ENCODE measurements at regions not wholly inside any gene's neighbourhood (a gene's known extent, or its start where the extent isn't known, plus 50 kb on each side); places are given as distances from the start of the nearest gene placed in this dataset.
"Not testable (repeated sequence)": the region's sequence is repeated elsewhere in the genome, so short reads cannot be mapped to it uniquely, and the experiment has no call there.

- no peaks in the 10 kb centered on the region for H3K9me3 ChIP-seq (ENCODE audit: low read depth)
- no peak overlapping the region for H3K4me3 ChIP-seq
- H3K27me3 ChIP-seq: no peaks in the 10 kb centered on the region
- no peak for DNase-seq (ENCODE audit: low read depth in 1 of 2, low spot score in 1 of 2)
- no peaks in the 10 kb centered on the region for H3K4me1 ChIP-seq (ENCODE audit: low read depth)
- no peaks in the 10 kb centered on the region for H3K36me3 ChIP-seq
- H3K27ac ChIP-seq: no peak overlapping the region
- TF ChIP-seq CTCF (IDR thresholded peaks at IDR 0.05; ENCODE audit: low read depth, low read length): no peak
Measured at GRCh38 chr9:90521811-90522570, 120.6 kb downstream of the DIRAS2 start.

DNA sequence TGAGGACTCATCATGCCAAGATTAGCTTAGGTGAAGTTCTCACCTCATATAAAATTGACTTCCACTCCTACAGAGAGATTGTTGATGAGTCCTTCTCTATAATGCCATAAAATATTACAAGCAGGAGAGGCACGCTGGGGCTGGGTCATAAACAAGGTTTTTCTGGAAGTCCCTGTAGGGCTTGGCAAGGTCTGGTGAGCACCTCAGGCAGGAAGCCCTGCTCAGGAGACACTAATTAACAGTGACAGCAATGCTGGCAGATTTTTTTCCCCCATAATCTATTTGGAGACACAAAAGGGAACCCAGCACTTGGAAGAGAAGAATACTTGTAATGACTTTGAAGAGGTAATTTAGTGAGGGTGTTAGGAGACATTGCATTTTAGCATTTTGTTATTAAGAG lies 118.7 kb downstream of the DIRAS2 start:
- DNase-seq (ENCODE audit: low read depth in 1 of 2, low spot score in 1 of 2): no peak
- H3K27ac ChIP-seq: no peak overlapping the region
- H3K27me3 ChIP-seq: no peaks in the 10 kb centered on the region
- H3K4me3 ChIP-seq: no peak overlapping the region
- no peaks in the 10 kb centered on the region for H3K36me3 ChIP-seq
- no peak for TF ChIP-seq CTCF (IDR thresholded peaks at IDR 0.05; ENCODE audit: low read depth, low read length)
- H3K4me1 ChIP-seq (ENCODE audit: low read depth): no peaks in the 10 kb centered on the region
- no peaks in the 10 kb centered on the region for H3K9me3 ChIP-seq (ENCODE audit: low read depth)

GRCh38 chr9:90526386-90526785 lies 116.2 kb downstream of the DIRAS2 start:
- Histone ChIP-seq H3K36me3 (no peaks in the 10 kb centered on the region), H3K4me1 (ENCODE audit: low read depth) (no peaks in the 10 kb centered on the region), H3K27me3 (no peaks in the 10 kb centered on the region), H3K9me3 (ENCODE audit: low read depth) (no peaks in the 10 kb centered on the region), H3K4me3 (no peak overlapping the region), H3K27ac (no peak overlapping the region)
- TF ChIP-seq CTCF (IDR thresholded peaks at IDR 0.05; ENCODE audit: low read depth, low read length): no peak
- peak in 1 of 2 donors; percentile 8 for DNase-seq (ENCODE audit: low read depth in 1 of 2, low spot score in 1 of 2)

DNA sequence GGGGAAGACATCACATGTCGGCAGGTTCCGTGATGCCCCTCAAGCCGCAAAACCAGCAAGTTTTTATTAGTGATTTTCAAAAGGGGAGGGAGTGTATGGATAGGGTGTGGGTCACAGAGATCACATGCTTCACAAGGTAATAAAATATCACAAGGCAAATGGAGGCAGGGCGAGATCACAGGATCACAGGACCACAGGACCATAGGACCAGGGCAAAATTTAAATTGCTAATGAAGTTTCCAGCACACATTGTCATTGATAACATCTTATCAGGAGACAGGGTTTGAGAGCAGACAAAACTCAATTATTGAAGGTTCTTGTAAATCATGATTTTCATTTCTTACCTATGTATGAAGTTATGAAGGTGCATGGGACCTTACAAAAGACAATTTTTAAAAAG lies 106.5 kb downstream of the DIRAS2 start:
- not testable (repeated sequence) for H3K9me3 ChIP-seq (ENCODE audit: low read depth); DNase-seq (ENCODE audit: low read depth in 1 of 2, low spot score in 1 of 2); H3K27ac ChIP-seq; H3K36me3 ChIP-seq; H3K4me3 ChIP-seq; H3K27me3 ChIP-seq; H3K4me1 ChIP-seq (ENCODE audit: low read depth)

- Histone ChIP-seq H3K36me3 (no peaks in the 10 kb centered on the region), H3K9me3 (ENCODE audit: low read depth) (no peaks in the 10 kb centered on the region), H3K27ac (no peak overlapping the region), H3K4me1 (ENCODE audit: low read depth) (no peaks in the 10 kb centered on the region), H3K4me3 (no peak overlapping the region), H3K27me3 (no peaks in the 10 kb centered on the region)
- no peak for TF ChIP-seq CTCF (IDR thresholded peaks at IDR 0.05; ENCODE audit: low read depth, low read length)
- no peak for DNase-seq (ENCODE audit: low read depth in 1 of 2, low spot score in 1 of 2)
Measured at GRCh38 chr9:90538566-90538965, 104.1 kb downstream of the DIRAS2 start.

DNA sequence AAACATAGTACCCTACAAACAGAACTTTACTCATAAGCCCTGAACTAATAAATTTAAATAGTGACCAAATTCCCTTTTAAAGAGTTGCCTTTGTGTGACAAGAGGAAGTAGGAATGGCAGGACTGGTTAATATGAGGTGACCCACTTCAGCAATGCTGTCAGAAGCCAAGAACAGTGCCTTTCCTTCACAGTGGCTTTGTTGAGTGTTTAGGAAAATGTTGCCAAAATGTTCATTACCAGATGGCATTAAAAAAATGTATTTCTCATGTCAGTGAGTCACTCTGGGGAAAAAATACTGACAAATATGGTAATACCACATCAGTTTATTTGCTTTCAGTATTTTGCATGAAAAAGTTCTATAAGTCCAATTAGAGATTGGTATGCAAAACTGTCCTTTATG lies 103.3 kb downstream of the DIRAS2 start:
- Histone ChIP-seq H3K4me3 (no peak overlapping the region), H3K9me3 (ENCODE audit: low read depth) (no peaks in the 10 kb centered on the region), H3K27ac (no peak overlapping the region), H3K36me3 (no peaks in the 10 kb centered on the region), H3K27me3 (no peaks in the 10 kb centered on the region), H3K4me1 (ENCODE audit: low read depth) (no peaks in the 10 kb centered on the region)
- DNase-seq (ENCODE audit: low read depth in 1 of 2, low spot score in 1 of 2): no peak
- no peak for TF ChIP-seq CTCF (IDR thresholded peaks at IDR 0.05; ENCODE audit: low read depth, low read length)

Measured in cardiac muscle cell (in vitro differentiated cells and primary cell).